ENCODE measurements at regions not wholly inside any gene's neighbourhood (a gene's known extent, or its start where the extent isn't known, plus 50 kb on each side); places are given as distances from the start of the nearest gene placed in this dataset.

GRCh38 chr6:142569676-142570075 lies 267.9 kb downstream of the ADGRG6 start:
- no peak for DNase-seq
- no CpG with 5 or more reads among the region's 1 CpG for WGBS (ENCODE audit: insufficient coverage)
- no peak overlapping the region for H3K4me2 ChIP-seq (replicated peaks; ENCODE audit: extremely low read depth, low read length, poor library complexity, severe bottlenecking)
- H2AFZ ChIP-seq (ENCODE audit: insufficient read depth, low read depth, low read length, poor library complexity, severe bottlenecking): no peak overlapping the region
- Mint-ChIP-seq H3K9me3 (peaks cover 8 to 12% (median 11%) of the 10 kb centered on the region in 7 donors), H3K4me1 (no peaks in the 10 kb centered on the region), H3K36me3 (no peaks in the 10 kb centered on the region), H3K27ac (no peak overlapping the region), H3K4me3 (no peak overlapping the region), H3K27me3 (ENCODE audit: low read depth in 3 of 3) (peaks cover 2 to 4% (median 3%) of the 10 kb centered on the region in 3 donors)
- H3K79me2 ChIP-seq (ENCODE audit: insufficient read depth, low read length): no peaks in the 10 kb centered on the region
- intact Hi-C loops (cut with micrococcal nuclease): loop anchor here in 1 of 2 donors (5.0 to 10.0 kb wide), 2 partner anchors 455 to 858 kb away; no protein-coding TSS in a partner anchor
- no peak overlapping the region for H3K9ac ChIP-seq (ENCODE audit: insufficient read depth, low read length, poor library complexity, severe bottlenecking)
- H3K4me1 ChIP-seq (ENCODE audit: control insufficient read depth in 1 of 2, insufficient read depth in 2 of 2, low read length in 2 of 2): no peaks in the 10 kb centered on the region
- H3K4me3 ChIP-seq (replicated peaks in 1 of 3; ENCODE audit: low read depth in 2 of 3, low read length in 3 of 3): no peak overlapping the region
- TF ChIP-seq, protein P1, sequence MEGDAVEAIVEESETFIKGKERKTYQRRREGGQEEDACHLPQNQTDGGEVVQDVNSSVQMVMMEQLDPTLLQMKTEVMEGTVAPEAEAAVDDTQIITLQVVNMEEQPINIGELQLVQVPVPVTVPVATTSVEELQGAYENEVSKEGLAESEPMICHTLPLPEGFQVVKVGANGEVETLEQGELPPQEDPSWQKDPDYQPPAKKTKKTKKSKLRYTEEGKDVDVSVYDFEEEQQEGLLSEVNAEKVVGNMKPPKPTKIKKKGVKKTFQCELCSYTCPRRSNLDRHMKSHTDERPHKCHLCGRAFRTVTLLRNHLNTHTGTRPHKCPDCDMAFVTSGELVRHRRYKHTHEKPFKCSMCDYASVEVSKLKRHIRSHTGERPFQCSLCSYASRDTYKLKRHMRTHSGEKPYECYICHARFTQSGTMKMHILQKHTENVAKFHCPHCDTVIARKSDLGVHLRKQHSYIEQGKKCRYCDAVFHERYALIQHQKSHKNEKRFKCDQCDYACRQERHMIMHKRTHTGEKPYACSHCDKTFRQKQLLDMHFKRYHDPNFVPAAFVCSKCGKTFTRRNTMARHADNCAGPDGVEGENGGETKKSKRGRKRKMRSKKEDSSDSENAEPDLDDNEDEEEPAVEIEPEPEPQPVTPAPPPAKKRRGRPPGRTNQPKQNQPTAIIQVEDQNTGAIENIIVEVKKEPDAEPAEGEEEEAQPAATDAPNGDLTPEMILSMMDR (IDR thresholded peaks at IDR 0.05): no peak
- peaks cover 8 to 9% of the 10 kb centered on the region in 2 donors for H3K9me3 ChIP-seq (replicated peaks in 1 of 2; ENCODE audit: control insufficient read depth in 1 of 2, insufficient read depth in 1 of 2, low read length in 2 of 2)
- no peaks in the 10 kb centered on the region for H4K20me1 ChIP-seq (ENCODE audit: insufficient read depth, low read length)
- H3K27ac ChIP-seq (ENCODE audit: low read depth in 1 of 2, low read length in 2 of 2): no peak overlapping the region
- H3K27me3 ChIP-seq (ENCODE audit: control insufficient read depth in 2 of 2, insufficient read depth in 2 of 2, low read length in 2 of 2): no peaks in the 10 kb centered on the region
- H3K36me3 ChIP-seq (replicated peaks in 1 of 2; ENCODE audit: control insufficient read depth in 1 of 2, insufficient read depth in 2 of 2, low read length in 2 of 2): no peaks in the 10 kb centered on the region

DNA sequence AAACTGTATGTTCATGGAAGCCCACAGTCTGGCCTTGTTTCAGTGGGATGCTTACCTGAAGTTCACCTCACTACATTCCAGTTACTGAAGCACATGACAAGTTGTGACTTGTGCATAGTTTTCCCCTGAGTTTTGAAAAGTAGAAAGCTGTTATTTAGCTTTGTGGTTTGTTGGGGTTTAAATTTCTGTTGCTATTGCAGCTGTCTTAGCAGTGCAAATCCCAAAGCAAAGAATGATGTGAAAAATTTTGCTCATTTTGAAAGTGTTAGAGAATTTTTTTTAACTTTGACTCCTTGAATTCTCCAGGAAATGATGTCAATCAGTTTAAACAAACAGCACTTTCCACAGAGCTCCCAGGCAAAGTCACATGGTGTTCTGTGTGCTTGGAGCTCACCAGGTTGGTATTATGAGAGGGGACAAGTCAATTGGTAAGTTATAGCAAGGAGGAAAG lies 268.4 kb downstream of the ADGRG6 start:
- no peak overlapping the region for H3K9ac ChIP-seq (ENCODE audit: insufficient read depth, low read length, poor library complexity, severe bottlenecking)
- Mint-ChIP-seq H3K9me3 (peaks cover 8 to 14% (median 12%) of the 10 kb centered on the region in 7 donors), H3K27me3 (ENCODE audit: low read depth in 3 of 3) (peaks cover 2 to 4% (median 3%) of the 10 kb centered on the region in 3 donors), H3K4me1 (no peaks in the 10 kb centered on the region), H3K27ac (no peak overlapping the region), H3K36me3 (no peaks in the 10 kb centered on the region), H3K4me3 (no peak overlapping the region)
- peaks cover 8 to 9% of the 10 kb centered on the region in 2 donors for H3K9me3 ChIP-seq (replicated peaks in 1 of 2; ENCODE audit: control insufficient read depth in 1 of 2, insufficient read depth in 1 of 2, low read length in 2 of 2)
- TF ChIP-seq, protein P1 (IDR thresholded peaks at IDR 0.05): no peak
- no peaks in the 10 kb centered on the region for H4K20me1 ChIP-seq (ENCODE audit: insufficient read depth, low read length)
- no peak overlapping the region for H3K4me2 ChIP-seq (replicated peaks; ENCODE audit: extremely low read depth, low read length, poor library complexity, severe bottlenecking)
- H3K27ac ChIP-seq (ENCODE audit: low read depth in 1 of 2, low read length in 2 of 2): no peak overlapping the region
- no peaks in the 10 kb centered on the region for H3K79me2 ChIP-seq (ENCODE audit: insufficient read depth, low read length)
- no peaks in the 10 kb centered on the region for H3K4me1 ChIP-seq (ENCODE audit: control insufficient read depth in 1 of 2, insufficient read depth in 2 of 2, low read length in 2 of 2)
- intact Hi-C loops (cut with micrococcal nuclease): no loop called here
- H3K27me3 ChIP-seq (ENCODE audit: control insufficient read depth in 2 of 2, insufficient read depth in 2 of 2, low read length in 2 of 2): no peaks in the 10 kb centered on the region
- no peaks in the 10 kb centered on the region for H3K36me3 ChIP-seq (replicated peaks in 1 of 2; ENCODE audit: control insufficient read depth in 1 of 2, insufficient read depth in 2 of 2, low read length in 2 of 2)
- no peak overlapping the region for H3K4me3 ChIP-seq (replicated peaks in 1 of 3; ENCODE audit: low read depth in 2 of 3, low read length in 3 of 3)
- DNase-seq: no peak
- no peak overlapping the region for H2AFZ ChIP-seq (ENCODE audit: insufficient read depth, low read depth, low read length, poor library complexity, severe bottlenecking)

Measured in CD14-positive monocyte (primary cell).